Liver (tissue), 7 donors: ENCODE measurements at regions not wholly inside any gene's neighbourhood (a gene's known extent, or its start where the extent isn't known, plus 50 kb on each side); places are given as distances from the start of the nearest gene placed in this dataset.

Experiments used
- DNase-seq: peaks from one replicate; pipeline ENCODE4 v3.0.0-alpha.2; 2017; ENCODE audit warnings: low spot score
- H3K27ac ChIP-seq, 2 donors: one replicate each; pipeline ENCODE4 v1.7.0; 2013; ENCODE audit warnings: inconsistent platforms in 2 of 2, low read length in 2 of 2, control low read depth in 1 of 2, low read depth in 1 of 2, mild to moderate bottlenecking in 1 of 2
- H3K27me3 ChIP-seq, 4 donors: one replicate each; pipeline versions ENCODE4 v1.6.1 to v1.7.0; 2013; ENCODE audit warnings: low read length in 3 of 4, inconsistent platforms in 1 of 4, mild to moderate bottlenecking in 1 of 4, moderate library complexity in 1 of 4; ENCODE audit not compliant: control insufficient read depth in 4 of 4, insufficient read depth in 4 of 4
- H3K36me3 ChIP-seq, 4 donors: one replicate each; pipeline versions ENCODE4 v1.6.1 to v1.7.0; 2013; ENCODE audit warnings: low read length in 3 of 4, mild to moderate bottlenecking in 3 of 4, low read depth in 1 of 4, moderate library complexity in 1 of 4; ENCODE audit not compliant: control insufficient read depth in 4 of 4, insufficient read depth in 3 of 4
- H3K4me1 ChIP-seq, 4 donors: one replicate each; pipeline versions ENCODE4 v1.6.1 to v1.7.0; 2013; ENCODE audit warnings: low read length in 3 of 4, mild to moderate bottlenecking in 3 of 4, moderate library complexity in 1 of 4; ENCODE audit not compliant: control insufficient read depth in 4 of 4, insufficient read depth in 4 of 4
- H3K4me3 ChIP-seq, 3 donors: one replicate each; pipeline versions ENCODE4 v1.6.1 to v1.7.0; 2013; ENCODE audit warnings: low read length in 3 of 3, control low read depth in 1 of 3, low read depth in 1 of 3, mild to moderate bottlenecking in 1 of 3
- H3K9ac ChIP-seq, 2 donors: one replicate each; pipeline ENCODE4 v1.7.0; 2013; ENCODE audit warnings: low read length in 2 of 2, mild to moderate bottlenecking in 2 of 2, moderate library complexity in 2 of 2, control low read depth in 1 of 2, low read depth in 1 of 2
- H3K9me3 ChIP-seq, 4 donors: one replicate each; pipeline versions ENCODE4 v1.6.1 to v1.7.0; 2013; ENCODE audit warnings: low read length in 3 of 4; ENCODE audit not compliant: control insufficient read depth in 4 of 4
- EGR1 ChIP-seq, 2 donors: IDR thresholded peaks; 2 replicates each; pipeline ENCODE4 v1.6.1; 2016 to 2018; ENCODE audit warnings: antibody characterized with exemption in 2 of 2, low read depth in 2 of 2
- FOXA2 ChIP-seq: IDR thresholded peaks from 2 replicates; pipeline ENCODE4 v1.6.1; 2016; ENCODE audit warnings: antibody characterized with exemption
- GABPA ChIP-seq, 2 donors: IDR thresholded peaks in 1 of 2; conservative IDR thresholded peaks in 1 of 2; 2 replicates each; pipeline ENCODE4 v1.6.1; 2016; ENCODE audit warnings: antibody characterized with exemption in 2 of 2, mild to moderate bottlenecking in 1 of 2, moderate library complexity in 1 of 2
- HNF4A ChIP-seq, 2 donors: conservative IDR thresholded peaks; 2 replicates each; pipeline ENCODE4 v1.6.1; 2016; ENCODE audit warnings: antibody characterized with exemption in 2 of 2, mild to moderate bottlenecking in 2 of 2
- HNF4G ChIP-seq: IDR thresholded peaks from 2 replicates; pipeline ENCODE4 v1.6.1; 2016; ENCODE audit warnings: antibody characterized with exemption
- JUND ChIP-seq, 2 donors: IDR thresholded peaks; 2 replicates each; pipeline ENCODE4 v1.6.1; 2016; ENCODE audit warnings: antibody characterized with exemption in 2 of 2
- MAX ChIP-seq: IDR thresholded peaks from 2 replicates; pipeline ENCODE4 v1.6.1; 2016; ENCODE audit warnings: antibody characterized with exemption
- NR2F2 ChIP-seq: IDR thresholded peaks from 2 replicates; pipeline ENCODE4 v1.6.1; 2016; ENCODE audit warnings: antibody characterized with exemption
- RAD21 ChIP-seq, 2 donors: IDR thresholded peaks; 2 replicates each; pipeline ENCODE4 v1.6.1; 2016; ENCODE audit warnings: antibody characterized with exemption in 2 of 2, mild to moderate bottlenecking in 2 of 2
- REST ChIP-seq: IDR thresholded peaks from 2 replicates; pipeline ENCODE4 v1.6.1; 2016; ENCODE audit warnings: antibody characterized with exemption, mild to moderate bottlenecking
- RXRA ChIP-seq, 2 donors: IDR thresholded peaks; 2 replicates each; pipeline ENCODE4 v1.6.1; 2017 to 2018; ENCODE audit warnings: antibody characterized with exemption in 2 of 2, mild to moderate bottlenecking in 1 of 2
- SP1 ChIP-seq: IDR thresholded peaks from 2 replicates; pipeline ENCODE4 v1.6.1; 2018; ENCODE audit warnings: antibody characterized with exemption, mild to moderate bottlenecking
- TAF1 ChIP-seq: conservative IDR thresholded peaks from 2 replicates; pipeline ENCODE4 v1.6.1; 2016; ENCODE audit warnings: antibody characterized with exemption, mild to moderate bottlenecking
- YY1 ChIP-seq: IDR thresholded peaks from 2 replicates; pipeline ENCODE4 v1.6.1; 2016; ENCODE audit warnings: antibody characterized with exemption, mild to moderate bottlenecking
- ZBTB33 ChIP-seq: IDR thresholded peaks from 2 replicates; pipeline ENCODE4 v1.6.1; 2016; ENCODE audit warnings: antibody characterized with exemption
- WGBS: extraction: QIAGEN DNeasy Blood & Tissue Kit; methylation state at CpG from one replicate; pipeline ENCODE4 v1.1.7; 2013; 5-methylcytosine and 5-hydroxymethylcytosine counted together
- TF ChIP-seq, protein P1 (sequence below): IDR thresholded peaks from 2 replicates; pipeline ENCODE4 v1.6.1; 2016; ENCODE audit warnings: antibody characterized with exemption
- donor health status: healthy.
- donor health status: healthy.
- donor health status: healthy.
- donor health status: healthy.

- Histone ChIP-seq H3K4me1 (peaks cover 0 to 3% (median 1%) of the 10 kb centered on the region in 4 donors), H3K9ac (no peak overlapping the region), H3K4me3 (no peak overlapping the region), H3K9me3 (no peaks in the 10 kb centered on the region), H3K27ac (no peak overlapping the region), H3K27me3 (no peaks in the 10 kb centered on the region), H3K36me3 (no peaks in the 10 kb centered on the region)
- peak; percentile 30 to 48 for TF ChIP-seq HNF4A (conservative IDR thresholded peaks at IDR 0.05)
- no peak for TF ChIP-seq SP1
- no peak for TF ChIP-seq JUND (IDR thresholded peaks at IDR 0.05)
- no peak for DNase-seq
These were observed 54.0 kb upstream of the S1PR1 start for GRCh38 chr1:101182627-101183387.

DNA sequence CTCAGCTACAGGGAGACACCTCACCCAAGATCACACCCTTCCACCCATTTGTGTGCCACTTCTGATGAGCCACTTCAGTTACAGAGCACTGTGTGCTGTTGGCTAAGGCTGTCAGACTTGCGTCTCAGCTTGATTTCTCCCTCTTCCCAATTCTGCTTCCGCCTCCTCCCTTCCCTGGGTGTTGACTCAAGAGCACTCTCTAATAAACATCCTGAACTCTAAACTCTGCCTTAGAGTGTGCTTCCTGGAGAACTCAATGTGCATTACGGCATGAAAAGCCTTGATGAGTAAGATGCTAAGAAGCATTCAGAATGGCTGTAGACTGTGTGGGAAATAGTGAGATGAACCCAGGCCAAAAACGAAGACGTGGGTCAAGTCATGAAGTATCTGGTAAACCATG, 54.9 kb upstream of the S1PR1 start:
- Histone ChIP-seq H3K27ac (no peak overlapping the region), H3K4me1 (peaks cover 0 to 3% (median 1%) of the 10 kb centered on the region in 4 donors), H3K9ac (no peak overlapping the region), H3K27me3 (no peaks in the 10 kb centered on the region), H3K9me3 (no peaks in the 10 kb centered on the region), H3K36me3 (no peaks in the 10 kb centered on the region), H3K4me3 (no peak overlapping the region)
- WGBS: 84% methylated on average over 5 of the region's 5 CpGs
- no peak for TF ChIP-seq MAX
- TF ChIP-seq SP1: peak; percentile 9
- TF ChIP-seq NR2F2: peak; percentile 17
- no peak for DNase-seq

- no peak overlapping the region for H3K27ac ChIP-seq
These were observed 57.9 kb upstream of the S1PR1 start for GRCh38 chr1:101178688-101179491.

More at GRCh38 chr1:101178688-101179491, 57.9 kb upstream of the S1PR1 start:
- no peaks in the 10 kb centered on the region for H3K27me3 ChIP-seq
- peaks cover 0 to 3% (median 1%) of the 10 kb centered on the region in 4 donors for H3K4me1 ChIP-seq
- no peaks in the 10 kb centered on the region for H3K9me3 ChIP-seq
- no peaks in the 10 kb centered on the region for H3K36me3 ChIP-seq
- TF ChIP-seq REST (no peak), RXRA (IDR thresholded peaks at IDR 0.05) (no peak), SP1 (no peak), TAF1 (no peak), HNF4G (no peak), GABPA (IDR thresholded peaks at IDR 0.05 in 1 of 2, conservative IDR thresholded peaks at IDR 0.05 in 1 of 2) (no peak), ZBTB33 (no peak), NR2F2 (no peak), RAD21 (IDR thresholded peaks at IDR 0.05) (no peak), FOXA2 (no peak), HNF4A (conservative IDR thresholded peaks at IDR 0.05) (no peak), EGR1 (IDR thresholded peaks at IDR 0.05; ENCODE audit: low read depth in 2 of 2) (no peak), YY1 (no peak)
- TF ChIP-seq, protein P1, sequence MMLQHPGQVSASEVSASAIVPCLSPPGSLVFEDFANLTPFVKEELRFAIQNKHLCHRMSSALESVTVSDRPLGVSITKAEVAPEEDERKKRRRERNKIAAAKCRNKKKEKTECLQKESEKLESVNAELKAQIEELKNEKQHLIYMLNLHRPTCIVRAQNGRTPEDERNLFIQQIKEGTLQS: no peak
- no peak overlapping the region for H3K9ac ChIP-seq
- no peak overlapping the region for H3K4me3 ChIP-seq
- 82% methylated on average over 8 of the region's 8 CpGs for WGBS
- DNase-seq: no peak
